HG03457 (cell line): ENCODE measurements at regions not wholly inside any gene's neighbourhood (a gene's known extent, or its start where the extent isn't known, plus 50 kb on each side); places are given as distances from the start of the nearest gene placed in this dataset.
"Not testable (repeated sequence)": the region's sequence is repeated elsewhere in the genome, so short reads cannot be mapped to it uniquely, and the experiment has no call there.

Experiments
- ATAC-seq: cut with Tn5 transposase; IDR thresholded peaks from one replicate; pipeline ENCODE4 v1.9.1; 2021; ENCODE audit warnings: moderate number of reproducible peaks; ENCODE audit not compliant: unreplicated experiment

GRCh38 chr11:26839911-26840698 lies 118.2 kb upstream of the SLC5A12 start:
- no peak for ATAC-seq

GRCh38 chr11:26841818-26842473 lies 120.1 kb upstream of the SLC5A12 start:
- no peak for ATAC-seq

GRCh38 chr11:26842478-26843282 lies 120.8 kb upstream of the SLC5A12 start:
- ATAC-seq, result no peak

GRCh38 chr11:26843539-26843938 lies 121.7 kb upstream of the SLC5A12 start:
- ATAC-seq, result no peak

- ATAC-seq, result no peak
Observed at GRCh38 chr11:26844963-26845362, 123.1 kb upstream of the SLC5A12 start.

- no peak for ATAC-seq
Observed at GRCh38 chr11:26846227-26846626, 124.4 kb upstream of the SLC5A12 start.

- no peak for ATAC-seq
Observed at GRCh38 chr11:26847459-26847858, 125.6 kb upstream of the SLC5A12 start.

GRCh38 chr11:26847977-26848376 lies 126.1 kb upstream of the SLC5A12 start:
- no peak for ATAC-seq

- ATAC-seq, result no peak
Observed at GRCh38 chr11:26849036-26849435, 127.2 kb upstream of the SLC5A12 start.

- no peak for ATAC-seq
Observed at GRCh38 chr11:26851291-26851690, 129.4 kb upstream of the SLC5A12 start.

GRCh38 chr11:26851696-26852095 lies 129.8 kb upstream of the SLC5A12 start:
- ATAC-seq, result no peak

- ATAC-seq, result no peak
Observed at GRCh38 chr11:26858098-26858497, 135.8 kb upstream of the FIBIN start.

- ATAC-seq, result no peak
Observed at GRCh38 chr11:26859416-26859815, 134.5 kb upstream of the FIBIN start.

- ATAC-seq, result no peak
Observed at GRCh38 chr11:26860091-26860780, 133.7 kb upstream of the FIBIN start.

GRCh38 chr11:26860895-26861294 lies 133.0 kb upstream of the FIBIN start:
- ATAC-seq, result no peak

- no peak for ATAC-seq
Observed at GRCh38 chr11:26862801-26863200, 131.1 kb upstream of the FIBIN start.

GRCh38 chr11:26865703-26866102 lies 128.2 kb upstream of the FIBIN start:
- ATAC-seq, result no peak

GRCh38 chr11:26867286-26867685 lies 126.6 kb upstream of the FIBIN start:
- no peak for ATAC-seq

- no peak for ATAC-seq
Observed at GRCh38 chr11:26878959-26879581, 114.8 kb upstream of the FIBIN start.

- not testable (repeated sequence) for ATAC-seq
Observed at GRCh38 chr11:26882363-26882880, 111.5 kb upstream of the FIBIN start.
